ENCODE measurements at regions not wholly inside any gene's neighbourhood (a gene's known extent, or its start where the extent isn't known, plus 50 kb on each side); places are given as distances from the start of the nearest gene placed in this dataset.

- TF ChIP-seq, protein P1, sequence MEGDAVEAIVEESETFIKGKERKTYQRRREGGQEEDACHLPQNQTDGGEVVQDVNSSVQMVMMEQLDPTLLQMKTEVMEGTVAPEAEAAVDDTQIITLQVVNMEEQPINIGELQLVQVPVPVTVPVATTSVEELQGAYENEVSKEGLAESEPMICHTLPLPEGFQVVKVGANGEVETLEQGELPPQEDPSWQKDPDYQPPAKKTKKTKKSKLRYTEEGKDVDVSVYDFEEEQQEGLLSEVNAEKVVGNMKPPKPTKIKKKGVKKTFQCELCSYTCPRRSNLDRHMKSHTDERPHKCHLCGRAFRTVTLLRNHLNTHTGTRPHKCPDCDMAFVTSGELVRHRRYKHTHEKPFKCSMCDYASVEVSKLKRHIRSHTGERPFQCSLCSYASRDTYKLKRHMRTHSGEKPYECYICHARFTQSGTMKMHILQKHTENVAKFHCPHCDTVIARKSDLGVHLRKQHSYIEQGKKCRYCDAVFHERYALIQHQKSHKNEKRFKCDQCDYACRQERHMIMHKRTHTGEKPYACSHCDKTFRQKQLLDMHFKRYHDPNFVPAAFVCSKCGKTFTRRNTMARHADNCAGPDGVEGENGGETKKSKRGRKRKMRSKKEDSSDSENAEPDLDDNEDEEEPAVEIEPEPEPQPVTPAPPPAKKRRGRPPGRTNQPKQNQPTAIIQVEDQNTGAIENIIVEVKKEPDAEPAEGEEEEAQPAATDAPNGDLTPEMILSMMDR (IDR thresholded peaks at IDR 0.05; ENCODE audit: insufficient read depth, low read length, poor library complexity, severe bottlenecking), result no peak
- no peak for TF ChIP-seq EZH2phosphoT487 (conservative IDR thresholded peaks at IDR 0.05; ENCODE audit: low read length)
Observed at GRCh38 chr4:101515566-101515965, 168.2 kb upstream of the PPP3CA start.
